Right forelimb (tissue), 1 donor: ENCODE measurements at regions not wholly inside any gene's neighbourhood (a gene's known extent, or its start where the extent isn't known, plus 50 kb on each side); places are given as distances from the start of the nearest gene placed in this dataset.

Experiments
- DNase-seq: peaks from one replicate; pipeline ENCODE4 v3.0.0-alpha.2; 2018

DNA sequence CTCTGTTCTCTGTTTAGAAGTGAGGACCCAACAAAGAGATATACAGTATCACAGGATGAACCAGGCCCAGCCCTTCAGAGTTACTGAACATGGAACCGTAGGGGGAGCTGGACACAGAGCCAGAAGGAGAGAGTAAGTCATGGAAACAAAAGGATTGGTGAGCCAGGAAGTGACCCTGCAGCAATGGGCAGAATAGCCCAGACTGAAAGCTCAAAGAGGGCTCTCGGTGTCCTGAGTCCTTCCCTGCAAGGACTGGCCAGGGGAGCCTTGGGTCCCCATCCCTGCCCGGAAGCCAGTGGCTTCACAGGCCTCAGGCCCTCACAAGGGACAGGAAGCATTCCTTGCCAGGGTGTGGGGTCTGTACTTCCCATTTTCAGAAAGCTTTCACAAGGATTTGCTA lies 150.6 kb downstream of the SPATA19 start:
- DNase-seq: no peak

DNA sequence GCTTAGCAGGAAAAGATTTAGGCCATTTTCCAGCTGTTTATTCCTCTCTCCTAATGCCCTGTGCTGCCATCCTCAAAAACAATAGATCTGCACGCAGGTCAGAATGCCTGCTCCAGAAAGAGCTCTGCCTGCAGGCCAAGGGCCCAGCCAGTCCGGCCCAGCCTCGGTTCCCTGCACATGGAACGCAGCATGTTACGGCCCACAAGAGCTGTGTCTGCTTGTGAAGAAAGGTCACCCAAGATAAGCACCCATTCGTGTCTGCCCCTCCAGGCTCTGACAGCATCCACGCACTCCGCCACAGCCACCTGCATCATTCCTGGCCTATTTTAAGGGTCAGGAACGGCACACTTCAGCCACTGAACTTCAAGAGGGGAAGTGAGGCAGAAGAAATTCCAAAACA lies 152.2 kb downstream of the SPATA19 start:
- DNase-seq: no peak

DNA sequence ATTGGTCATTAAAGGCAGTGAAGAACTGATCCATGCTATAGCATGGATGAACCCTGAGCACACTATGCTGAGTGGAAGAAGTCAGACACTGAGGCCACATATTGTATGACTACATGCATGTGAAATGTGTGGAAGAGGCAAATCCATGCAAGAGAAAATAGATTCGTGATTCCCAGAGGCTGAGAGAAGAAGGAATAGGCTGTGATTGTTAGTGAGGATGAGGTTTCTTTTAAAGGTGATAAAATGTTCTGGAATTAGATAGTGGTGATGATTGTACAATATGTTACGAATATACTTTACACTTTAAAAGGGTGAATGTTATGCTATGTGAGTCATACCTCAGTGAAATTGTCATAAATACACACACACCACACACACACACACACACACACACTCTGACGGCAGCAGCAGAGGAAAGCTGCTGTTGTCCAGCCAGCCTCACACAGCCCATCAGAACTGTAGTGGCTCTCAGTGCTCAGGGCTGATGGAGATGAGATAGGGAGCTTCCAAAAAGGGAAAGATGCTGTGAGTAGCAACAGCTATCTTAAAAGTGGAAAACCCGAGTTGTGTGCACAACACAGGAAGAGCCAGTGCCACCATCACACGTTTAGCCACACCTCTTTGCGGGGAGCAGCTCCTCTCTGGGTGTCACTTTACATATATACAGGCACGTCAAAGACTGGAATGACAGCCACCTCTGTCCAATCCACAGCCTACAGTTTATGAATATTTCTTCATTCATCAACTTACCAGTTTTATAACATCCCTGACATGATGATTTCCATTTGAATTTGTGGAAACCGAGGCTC lies 153.0 kb downstream of the SPATA19 start:
- no peak for DNase-seq

DNA sequence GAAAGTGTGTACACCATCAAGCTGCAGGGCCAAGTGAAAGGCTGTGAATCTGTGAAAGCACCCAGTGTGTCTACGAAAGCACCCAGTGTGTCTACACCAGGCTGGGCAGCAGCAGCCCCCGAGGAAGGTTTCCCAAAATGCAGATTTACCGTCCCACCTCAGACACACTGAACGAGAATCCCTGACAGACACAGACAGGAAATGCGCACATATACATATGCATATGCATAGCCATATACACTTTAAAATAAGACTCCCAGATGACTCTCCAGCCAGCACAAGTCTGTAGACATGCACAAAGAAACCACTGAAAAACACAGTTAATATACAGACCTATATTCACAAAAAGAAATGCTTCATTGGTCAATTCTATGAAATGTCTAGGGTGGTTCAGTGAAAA lies 155.5 kb upstream of the OPCML start:
- DNase-seq: no peak

DNA sequence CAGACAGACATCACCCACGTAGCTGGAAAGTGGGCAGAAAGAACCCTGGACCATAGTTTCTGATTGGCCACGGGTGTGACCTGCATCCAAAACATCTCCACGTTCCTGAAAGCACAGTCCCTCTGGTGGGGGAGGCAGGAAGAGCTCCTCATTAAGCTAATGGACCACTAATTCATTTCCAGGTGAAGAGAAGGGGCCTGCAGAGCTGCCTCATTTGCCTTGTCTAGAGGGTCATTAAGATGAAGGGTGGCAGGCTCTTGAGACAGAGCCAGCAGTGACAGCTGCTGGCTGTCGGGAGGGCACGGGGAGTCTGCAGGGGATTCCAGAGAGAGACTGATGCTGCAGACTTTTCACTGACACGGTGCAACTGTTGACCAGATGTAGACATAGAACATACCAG lies 149.6 kb upstream of the OPCML start:
- no peak for DNase-seq

GRCh38 chr11:133679896-133680295 lies 147.6 kb upstream of the OPCML start:
- no peak for DNase-seq

DNA sequence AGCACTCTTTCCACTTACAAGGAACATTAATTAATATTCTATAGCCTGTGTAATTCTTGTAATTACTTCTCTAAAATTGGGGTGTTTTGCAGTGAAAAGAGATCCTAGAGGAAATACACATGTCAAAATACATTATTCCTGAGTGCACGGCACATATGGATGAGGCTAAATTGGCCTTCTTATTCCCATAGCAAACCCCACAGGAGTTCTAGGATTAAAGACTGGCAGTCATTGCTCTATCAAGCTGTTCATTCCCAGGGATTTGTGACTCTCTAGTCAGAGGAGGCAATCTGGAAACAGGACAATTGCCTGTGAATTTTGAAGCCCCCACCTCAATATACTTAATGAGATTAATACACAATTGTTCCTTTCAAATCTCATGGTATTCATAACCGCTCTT lies 145.9 kb upstream of the OPCML start:
- DNase-seq: no peak

DNA sequence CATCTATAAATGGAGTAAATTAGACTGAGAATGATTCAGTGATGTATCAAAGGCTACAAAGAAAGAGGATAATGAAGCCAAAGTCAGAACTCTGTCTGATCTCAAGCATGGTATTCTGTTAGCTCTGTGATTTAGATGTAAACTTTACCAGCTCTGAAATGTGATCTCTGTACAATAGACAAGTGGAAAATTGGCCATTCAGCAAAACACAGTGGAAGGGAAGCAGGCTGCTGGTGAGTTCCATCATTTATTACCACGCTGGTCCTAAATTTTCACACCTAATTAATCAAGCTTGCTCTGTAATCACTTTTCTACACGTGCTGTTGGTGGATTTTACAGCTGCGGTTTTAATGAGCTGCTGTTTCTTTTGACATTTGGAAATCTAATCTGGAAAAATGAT lies 145.1 kb upstream of the OPCML start:
- DNase-seq: no peak

- no peak for DNase-seq
Observed at GRCh38 chr11:133676265-133676664, 144.0 kb upstream of the OPCML start.

GRCh38 chr11:133669371-133670053 lies 137.2 kb upstream of the OPCML start:
- DNase-seq: no peak

DNA sequence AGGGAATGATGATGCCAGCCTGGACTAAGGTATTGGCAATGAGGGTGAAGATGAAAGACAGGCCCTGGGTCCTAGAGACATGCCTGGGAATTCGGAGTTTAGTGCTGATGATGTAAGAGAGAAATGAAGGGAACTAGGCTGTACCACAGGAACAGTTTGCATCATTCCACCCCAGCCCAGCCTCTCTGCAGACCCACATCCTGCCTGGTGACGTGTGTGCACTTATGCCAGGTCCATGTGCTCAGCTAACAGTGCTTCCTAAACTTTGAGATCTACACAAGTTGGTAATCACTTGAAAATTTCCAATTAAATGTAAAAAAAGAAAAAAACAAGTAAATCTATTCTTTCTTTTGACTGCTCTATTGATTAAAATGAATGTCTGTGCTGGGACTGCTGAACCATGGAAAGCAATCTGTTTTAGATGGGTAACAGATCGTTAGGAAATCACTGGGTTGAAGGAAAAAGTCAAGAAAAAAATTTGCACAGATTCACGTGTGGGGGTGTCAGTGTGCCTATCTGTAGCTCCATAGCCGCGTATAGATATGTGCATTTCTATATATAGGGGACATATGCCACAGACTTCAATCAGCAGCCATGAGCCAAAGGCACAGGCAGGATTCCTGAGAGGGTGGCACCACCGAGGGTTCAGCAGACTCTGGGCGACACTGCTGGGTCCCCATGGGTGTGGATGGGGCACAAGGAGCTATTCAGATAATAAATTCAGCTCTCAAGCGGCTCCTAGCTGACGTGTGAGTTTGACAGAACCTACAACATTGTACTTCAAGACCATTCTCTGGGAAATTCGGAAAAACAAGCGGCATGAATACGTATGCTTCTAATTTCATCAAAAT lies 131.1 kb upstream of the OPCML start:
- DNase-seq: no peak

- DNase-seq: no peak
Observed at GRCh38 chr11:133661846-133662245, 129.5 kb upstream of the OPCML start.

GRCh38 chr11:133660202-133660568 lies 127.9 kb upstream of the OPCML start:
- DNase-seq: no peak

- no peak for DNase-seq
Observed at GRCh38 chr11:133659538-133660201, 127.4 kb upstream of the OPCML start.

- DNase-seq: no peak
Observed at GRCh38 chr11:133657054-133657453, 124.8 kb upstream of the OPCML start.

GRCh38 chr11:133656082-133656635 lies 123.9 kb upstream of the OPCML start:
- DNase-seq: no peak

DNA sequence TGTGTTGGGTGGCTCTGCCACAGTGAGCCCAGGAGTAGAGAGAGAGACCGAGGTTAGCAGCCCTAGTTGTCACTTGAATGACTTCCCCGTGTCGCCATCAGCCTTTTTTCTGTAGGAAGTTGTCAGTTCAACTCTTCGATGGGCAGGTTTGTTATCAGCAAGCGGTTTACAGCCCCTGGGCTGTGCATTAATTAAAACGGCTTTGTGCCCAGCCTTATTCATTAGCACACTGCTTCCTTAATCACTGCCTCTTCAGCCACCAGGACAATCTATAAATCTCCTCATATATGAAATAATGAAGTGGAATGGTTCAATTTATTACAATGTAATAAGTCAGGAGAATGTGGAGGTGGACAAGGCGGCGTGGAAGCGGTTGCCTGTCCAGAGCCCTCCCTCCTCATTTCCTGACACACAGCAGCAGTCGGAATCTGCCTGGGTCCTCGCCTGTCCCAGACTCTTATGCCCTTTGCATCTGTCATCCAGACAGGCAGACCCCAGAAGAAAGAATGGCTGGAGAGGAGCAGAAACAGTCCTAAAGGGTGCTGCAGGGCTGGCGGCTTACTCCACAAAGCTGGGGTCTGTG lies 122.4 kb upstream of the OPCML start:
- DNase-seq: no peak

DNA sequence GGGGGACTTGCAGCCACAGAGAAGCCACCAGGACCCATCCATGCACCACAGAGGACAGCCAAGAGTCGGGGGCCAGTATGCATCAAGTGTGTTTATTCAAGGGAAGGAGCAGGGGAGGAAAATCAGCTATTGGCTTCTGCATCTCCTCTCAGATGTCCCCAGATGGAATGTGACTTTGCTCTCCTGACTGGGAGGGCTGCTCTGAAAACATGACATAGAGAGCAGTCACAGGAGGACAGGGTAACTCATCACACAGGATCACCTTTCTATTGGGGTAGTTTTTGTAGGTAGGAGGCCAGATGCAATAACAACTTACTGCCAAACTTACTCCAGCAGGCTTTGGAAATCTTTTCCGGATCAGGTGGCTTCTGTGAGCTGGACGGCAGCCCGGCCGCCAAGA lies 121.0 kb upstream of the OPCML start:
- no peak for DNase-seq

GRCh38 chr11:133650082-133650481 lies 117.8 kb upstream of the OPCML start:
- DNase-seq: no peak

DNA sequence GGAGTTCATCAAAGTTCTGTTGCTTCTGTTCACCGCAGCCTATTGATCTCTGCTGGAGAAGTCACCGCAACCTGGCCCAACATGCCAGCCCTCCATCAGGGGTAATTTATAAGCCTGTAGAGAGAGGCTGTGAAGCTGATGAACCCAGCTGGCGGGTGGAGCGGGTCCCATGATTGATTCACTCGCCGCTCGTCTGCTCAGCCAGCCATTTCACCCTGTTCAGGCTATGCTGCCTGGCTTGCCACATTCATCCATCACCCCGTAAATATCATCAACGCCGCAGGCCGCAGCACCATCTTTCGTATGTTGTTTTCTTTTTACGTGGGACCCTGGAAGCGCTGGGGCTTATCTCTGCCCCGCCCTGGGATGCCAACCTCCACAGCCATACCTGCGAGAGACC lies 116.7 kb upstream of the OPCML start:
- DNase-seq: no peak

GRCh38 chr11:133639408-133639807 lies 107.1 kb upstream of the OPCML start:
- no peak for DNase-seq

GRCh38 chr11:133638921-133639320 lies 106.6 kb upstream of the OPCML start:
- DNase-seq: no peak
